NCI-H1105 (cell line): ENCODE measurements at regions not wholly inside any gene's neighbourhood (a gene's known extent, or its start where the extent isn't known, plus 50 kb on each side); places are given as distances from the start of the nearest gene placed in this dataset.

ENCODE experiments used
- DNase-seq: peaks from one replicate; lab custom pipeline; 2025; lab: John Stamatoyannopoulos, UW

- DNase-seq, result no peak
Measured at GRCh38 chr16:11475896-11476630, 110.7 kb downstream of the LITAF start.

DNA sequence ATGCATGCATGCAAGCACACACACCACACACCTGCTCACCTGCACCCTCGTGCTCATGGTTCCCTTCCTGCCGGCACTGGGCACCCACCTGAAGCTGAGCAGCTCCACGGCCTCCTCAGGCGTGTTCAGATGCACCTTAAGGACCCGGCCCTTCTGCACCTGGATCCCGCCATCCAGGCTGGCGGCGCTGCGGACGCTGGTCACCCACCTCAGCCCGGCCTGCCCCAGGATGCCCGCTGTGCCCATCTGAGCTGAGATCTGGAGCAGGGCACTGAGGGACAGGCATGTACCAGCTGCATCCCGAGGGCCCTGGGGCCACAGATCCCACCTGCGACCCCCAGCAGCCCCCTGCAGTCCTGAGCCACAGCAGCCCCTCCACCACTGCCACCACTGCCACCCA is 110.0 kb downstream of the LITAF start:
- no peak for DNase-seq

DNA sequence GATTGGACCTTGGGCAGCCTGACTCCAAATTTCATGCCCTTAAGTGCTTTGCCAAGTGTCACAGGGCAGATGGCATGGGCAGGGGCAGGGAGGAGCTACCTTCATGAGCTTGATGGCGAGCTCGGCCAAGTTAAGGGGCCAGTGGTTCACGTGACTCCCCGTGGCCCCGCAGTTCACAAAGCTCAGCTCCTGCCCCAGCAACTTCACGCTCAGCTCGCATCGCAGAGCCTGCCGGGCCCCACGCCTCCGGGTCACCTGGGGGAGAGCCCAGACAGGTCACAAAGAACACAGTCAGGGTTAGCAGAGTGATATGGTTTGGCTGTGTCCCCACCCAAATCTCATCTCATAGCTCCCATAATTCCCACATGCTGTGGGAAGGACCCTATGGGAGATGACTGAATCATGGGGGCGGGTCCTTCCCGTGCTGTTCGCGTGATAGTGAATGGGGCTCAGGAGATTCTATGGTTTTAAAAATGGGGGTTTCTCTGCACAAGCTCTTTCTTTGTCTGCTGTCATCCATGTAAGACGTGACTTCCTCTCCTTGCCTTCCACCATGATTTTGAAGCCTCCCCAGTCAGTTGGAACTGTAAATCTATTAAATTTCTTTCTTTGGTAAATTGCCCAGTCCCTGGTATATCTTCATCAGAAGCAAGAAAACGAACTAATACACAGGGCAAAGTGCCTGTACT is 108.1 kb downstream of the LITAF start:
- DNase-seq, result no peak

- no peak for DNase-seq
Measured at GRCh38 chr16:11479916-11480315, 106.8 kb downstream of the LITAF start.

DNA sequence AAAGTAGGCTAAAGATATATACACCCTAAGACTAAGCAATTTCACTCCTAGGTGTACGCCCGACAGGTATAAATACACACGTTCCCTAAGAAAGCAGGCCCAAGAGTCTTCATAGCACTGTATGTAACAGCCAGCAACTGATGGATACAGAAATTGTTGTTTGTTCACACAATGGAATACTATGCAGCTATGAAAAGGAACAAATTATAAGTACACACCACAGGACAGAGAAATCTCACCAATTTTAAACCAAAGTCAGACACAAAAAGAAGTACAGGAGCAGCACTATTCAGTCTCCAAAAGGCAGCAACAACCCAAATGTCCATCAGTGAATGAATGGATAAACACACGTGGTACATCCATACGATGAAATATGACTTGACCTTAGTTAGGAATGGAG is 106.1 kb downstream of the LITAF start:
- no peak for DNase-seq

GRCh38 chr16:11481987-11482386 is 104.7 kb downstream of the LITAF start:
- DNase-seq, result no peak

GRCh38 chr16:11482946-11483748 is 103.6 kb downstream of the LITAF start:
- no peak for DNase-seq

- DNase-seq, result no peak
Measured at GRCh38 chr16:11484691-11485258, 101.9 kb downstream of the LITAF start.

DNA sequence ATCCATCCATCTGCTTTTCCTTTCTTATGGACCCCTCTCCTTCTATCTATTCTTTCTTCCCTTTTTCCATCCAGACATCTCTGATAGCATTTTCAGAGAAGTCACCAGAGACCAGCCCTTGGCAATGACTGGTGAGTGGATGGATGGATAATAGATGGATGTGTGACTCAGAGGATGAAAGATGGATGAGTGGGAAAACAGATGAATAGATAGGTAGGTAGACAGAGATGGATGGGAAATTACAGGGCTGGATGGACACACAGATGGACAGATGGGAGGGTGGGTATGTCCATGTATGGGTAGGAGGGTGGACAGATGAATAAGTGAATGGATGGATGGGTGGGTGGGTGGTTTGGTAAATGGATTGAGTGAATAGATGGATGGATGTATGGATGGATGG is 101.0 kb downstream of the LITAF start:
- DNase-seq, result no peak

DNA sequence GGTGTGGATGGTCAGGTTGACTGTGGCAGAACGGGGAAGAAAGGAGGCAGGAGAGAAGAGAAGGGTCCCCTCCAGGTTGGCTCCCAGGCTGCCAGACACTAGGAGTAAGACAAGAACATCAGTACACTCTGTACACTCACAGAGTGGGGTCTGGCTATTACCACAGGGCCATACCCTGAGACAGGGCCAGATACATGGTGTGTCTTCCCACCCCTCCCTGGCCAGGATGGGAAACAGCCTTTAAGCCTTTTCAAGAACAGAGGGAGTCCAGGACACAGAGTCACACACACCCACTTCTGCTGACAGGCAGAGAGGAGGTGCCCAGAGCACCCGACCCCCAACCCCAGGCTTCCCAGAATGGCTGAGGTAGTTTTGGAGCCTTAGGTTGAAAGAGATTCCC is 99.4 kb downstream of the LITAF start:
- no peak for DNase-seq

- no peak for DNase-seq
Measured at GRCh38 chr16:11488304-11488703, 98.4 kb downstream of the LITAF start.

- DNase-seq, result no peak
Measured at GRCh38 chr16:11491524-11491923, 95.2 kb downstream of the LITAF start.

DNA sequence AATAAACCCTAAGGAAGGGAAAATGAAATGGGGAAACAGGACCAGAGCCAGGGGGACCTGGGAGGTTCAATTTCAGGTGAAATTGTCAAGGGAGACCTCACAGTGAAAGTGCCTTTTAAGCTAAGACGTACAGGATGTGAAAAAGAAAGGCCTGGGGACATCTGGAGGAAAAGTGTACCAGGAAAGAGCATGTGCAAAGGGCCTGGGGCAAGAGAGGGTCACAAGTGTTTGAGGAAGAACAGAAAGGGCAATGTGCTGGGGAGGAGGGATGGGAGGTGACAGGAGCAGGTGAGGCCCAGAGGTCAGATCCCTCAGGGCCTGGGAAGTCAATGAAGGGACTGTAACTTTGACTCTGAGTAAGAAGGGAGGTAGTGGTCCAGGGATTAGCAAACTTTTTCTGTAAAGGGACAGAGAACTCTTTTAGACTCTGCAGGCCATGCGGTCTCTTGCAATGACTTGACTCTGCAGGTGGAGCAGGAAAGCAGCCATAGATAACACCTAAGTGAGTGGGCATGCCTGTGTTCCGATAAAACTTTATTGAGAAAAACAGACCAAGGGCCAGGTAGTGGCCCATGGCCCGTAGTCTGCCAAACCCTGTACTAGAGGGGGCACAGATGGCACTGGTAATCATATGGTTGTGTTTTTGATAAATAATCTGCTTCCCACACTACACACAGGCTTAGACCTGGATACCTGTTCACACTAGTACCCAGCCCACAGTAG is 93.8 kb downstream of the LITAF start:
- no peak for DNase-seq

DNA sequence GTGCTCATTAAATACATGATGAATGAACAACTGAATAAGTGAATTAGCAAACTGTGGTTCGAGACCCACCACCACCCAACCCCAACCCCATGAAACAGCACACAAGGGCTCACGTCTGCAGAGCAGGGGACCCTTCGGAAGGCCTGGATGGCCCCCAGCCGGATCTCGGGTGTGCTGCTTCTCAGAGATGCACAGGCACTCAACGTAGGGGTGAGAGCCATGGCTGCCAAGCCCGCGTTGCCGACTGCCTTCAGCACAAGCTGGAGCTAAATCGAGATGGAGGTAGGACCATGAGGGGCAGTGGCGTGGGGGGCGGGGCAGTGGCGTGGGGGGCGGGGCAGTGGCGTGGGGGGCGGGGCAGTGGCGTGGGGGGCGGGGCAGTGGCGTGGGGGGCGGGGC is 93.2 kb downstream of the LITAF start:
- no peak for DNase-seq

DNA sequence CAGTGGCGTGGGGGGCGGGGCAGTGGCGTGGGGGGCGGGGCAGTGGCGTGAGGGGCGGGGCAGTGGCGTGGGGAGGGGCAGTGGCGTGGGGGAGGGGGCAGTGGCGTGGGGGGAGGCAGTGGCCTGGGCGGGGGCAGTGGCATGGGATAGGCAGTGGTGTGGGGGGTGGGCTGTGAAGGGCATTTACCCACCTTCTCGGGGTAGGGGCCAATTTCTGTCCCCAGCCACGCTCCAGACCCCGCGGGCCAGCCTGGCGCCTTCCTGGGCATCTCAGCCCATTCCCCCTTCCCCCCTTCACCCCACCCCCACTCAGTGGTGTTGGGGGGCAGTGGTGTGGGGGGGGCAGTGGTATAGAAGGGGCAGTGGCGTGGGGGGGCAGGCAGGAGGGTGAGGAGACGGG is 92.7 kb downstream of the LITAF start:
- no peak for DNase-seq

- no peak for DNase-seq
Measured at GRCh38 chr16:11494433-11494832, 92.3 kb downstream of the LITAF start.

DNA sequence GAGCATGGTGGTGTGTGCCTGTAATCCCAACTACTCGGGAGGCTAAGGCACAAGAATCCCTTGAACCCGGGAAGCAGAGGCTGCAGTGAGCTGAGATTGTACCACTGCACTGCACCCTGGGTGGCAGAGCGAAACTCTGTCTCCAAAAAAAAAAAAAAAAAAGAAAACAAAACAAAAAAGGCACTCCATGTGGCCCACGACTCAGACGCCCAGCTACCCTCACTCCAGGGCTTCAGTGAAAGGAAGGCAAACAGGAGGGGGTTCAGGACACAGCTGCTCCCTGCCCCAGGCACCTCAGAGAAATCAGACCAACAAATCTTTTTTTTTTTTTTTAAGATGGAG is 91.7 kb downstream of the LITAF start:
- DNase-seq, result no peak
